Endodermal cell (in vitro differentiated cells): ENCODE measurements at regions not wholly inside any gene's neighbourhood (a gene's known extent, or its start where the extent isn't known, plus 50 kb on each side); places are given as distances from the start of the nearest gene placed in this dataset.

Source experiments
- DNase-seq: peaks from one replicate; pipeline ENCODE4 v3.0.0-alpha.2; 2017
- H3K27ac ChIP-seq: 2 replicates; pipeline ENCODE4 v1.5.1; 2013; ENCODE audit warnings: mild to moderate bottlenecking, low read depth, low read length, moderate library complexity
- H3K27me3 ChIP-seq: 2 replicates; pipeline ENCODE4 v1.6.1; 2013; ENCODE audit warnings: mild to moderate bottlenecking, low read length, moderate library complexity; ENCODE audit not compliant: insufficient read depth, control insufficient read depth, poor library complexity, severe bottlenecking
- H3K36me3 ChIP-seq: 2 replicates; pipeline ENCODE4 v1.7.0; 2013; ENCODE audit warnings: mild to moderate bottlenecking, low read length, moderate library complexity; ENCODE audit not compliant: control insufficient read depth, insufficient read depth
- H3K4me1 ChIP-seq: one replicate; pipeline ENCODE4 v1.7.0; 2013; ENCODE audit warnings: low read length; ENCODE audit not compliant: control insufficient read depth, insufficient read depth
- H3K4me3 ChIP-seq: 2 replicates; pipeline ENCODE4 v1.5.1; 2013; ENCODE audit warnings: mild to moderate bottlenecking, low read length, moderate library complexity
- H3K9ac ChIP-seq: 2 replicates; pipeline ENCODE4 v1.6.1; 2013; ENCODE audit warnings: mild to moderate bottlenecking, low read length, moderate library complexity; ENCODE audit not compliant: poor library complexity, severe bottlenecking; ENCODE audit errors: extremely low read depth
- H3K9me3 ChIP-seq: 2 replicates; pipeline ENCODE4 v1.6.1; 2013; ENCODE audit warnings: mild to moderate bottlenecking, low read length, moderate library complexity; ENCODE audit not compliant: control insufficient read depth
- H3K27ac Mint-ChIP-seq: 2 replicates; pipeline ENCODE4 v1.8.0; 2020; ENCODE audit warnings: mixed read lengths
- H3K27me3 Mint-ChIP-seq: 2 replicates; pipeline ENCODE4 v1.8.0; 2021; ENCODE audit warnings: mild to moderate bottlenecking, mixed read lengths; ENCODE audit not compliant: insufficient read depth
- H3K36me3 Mint-ChIP-seq: 2 replicates; pipeline ENCODE4 v1.8.0; 2020; ENCODE audit warnings: low read depth, mixed read lengths
- H3K4me1 Mint-ChIP-seq: 2 replicates; pipeline ENCODE4 v1.8.0; 2020; ENCODE audit warnings: mixed read lengths
- H3K4me3 Mint-ChIP-seq: 2 replicates; pipeline ENCODE4 v1.8.0; 2020; ENCODE audit warnings: mild to moderate bottlenecking, moderate library complexity, mixed read lengths
- H3K9me3 Mint-ChIP-seq: 2 replicates; pipeline ENCODE4 v1.8.0; 2020; ENCODE audit warnings: mild to moderate bottlenecking, mixed read lengths
- WGBS, 2 experiments: methylation state at CpG; one replicate each; pipeline versions ENCODE4 v1.1.5 to v1.1.7; 2013; ENCODE audit warnings: missing lambda C conversion rate in 2 of 2, mixed read lengths in 1 of 2; ENCODE audit not compliant: insufficient coverage in 1 of 2, insufficient read length in 1 of 2; 5-methylcytosine and 5-hydroxymethylcytosine counted together
- TF ChIP-seq, protein P1 (sequence below): fragments of 200-600 bp; sonication (generic); conservative IDR thresholded peaks from 2 replicates; pipeline ENCODE4 v1.5.0; 2021; ENCODE audit warnings: antibody characterized with exemption, mild to moderate bottlenecking

DNA sequence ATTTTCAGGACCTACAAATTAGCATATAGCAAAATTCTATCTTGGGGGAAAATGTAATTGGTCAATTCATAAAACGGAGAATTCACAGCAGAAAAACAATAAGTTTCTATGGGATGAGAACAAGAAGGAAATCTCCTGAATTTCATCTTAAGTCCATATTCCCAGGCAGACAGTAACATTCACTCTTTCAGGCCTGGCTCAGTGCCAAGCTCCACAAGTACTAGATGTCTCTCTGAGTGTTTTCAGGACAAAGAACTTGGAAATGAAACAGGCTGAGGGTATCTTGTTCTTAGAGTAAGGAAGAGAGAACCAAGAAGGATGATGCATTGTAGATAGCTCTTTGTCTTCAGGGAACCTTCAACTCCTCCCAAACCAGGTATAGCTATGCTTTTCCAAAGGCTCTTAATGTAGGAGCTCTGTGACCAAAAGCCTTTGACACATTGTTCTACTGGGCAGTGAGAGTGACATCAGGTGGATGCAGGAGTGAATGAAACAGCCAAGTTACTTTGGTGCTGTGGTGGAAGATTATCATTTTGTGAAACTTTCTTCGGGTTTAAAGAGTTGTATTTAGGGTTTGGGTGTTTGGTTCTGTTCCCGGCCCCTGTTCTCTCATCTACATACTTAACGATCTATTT lies 298.3 kb downstream of the GPATCH2 start:
- no peak for DNase-seq
- Histone ChIP-seq H3K27ac (no peak overlapping the region), H3K36me3 (no peaks in the 10 kb centered on the region), H3K4me3 (no peak overlapping the region), H3K9me3 (peaks cover 22% of the 10 kb centered on the region), H3K27me3 (peaks cover 16% of the 10 kb centered on the region), H3K4me1 (no peaks in the 10 kb centered on the region), H3K9ac (no peak overlapping the region)
- Mint-ChIP-seq H3K4me1 (peaks cover 4% of the 10 kb centered on the region), H3K27ac (no peak overlapping the region), H3K9me3 (peaks cover 23% of the 10 kb centered on the region), H3K36me3 (peaks cover 4% of the 10 kb centered on the region), H3K4me3 (no peak overlapping the region), H3K27me3 (peaks cover 5% of the 10 kb centered on the region)
- TF ChIP-seq, protein P1, sequence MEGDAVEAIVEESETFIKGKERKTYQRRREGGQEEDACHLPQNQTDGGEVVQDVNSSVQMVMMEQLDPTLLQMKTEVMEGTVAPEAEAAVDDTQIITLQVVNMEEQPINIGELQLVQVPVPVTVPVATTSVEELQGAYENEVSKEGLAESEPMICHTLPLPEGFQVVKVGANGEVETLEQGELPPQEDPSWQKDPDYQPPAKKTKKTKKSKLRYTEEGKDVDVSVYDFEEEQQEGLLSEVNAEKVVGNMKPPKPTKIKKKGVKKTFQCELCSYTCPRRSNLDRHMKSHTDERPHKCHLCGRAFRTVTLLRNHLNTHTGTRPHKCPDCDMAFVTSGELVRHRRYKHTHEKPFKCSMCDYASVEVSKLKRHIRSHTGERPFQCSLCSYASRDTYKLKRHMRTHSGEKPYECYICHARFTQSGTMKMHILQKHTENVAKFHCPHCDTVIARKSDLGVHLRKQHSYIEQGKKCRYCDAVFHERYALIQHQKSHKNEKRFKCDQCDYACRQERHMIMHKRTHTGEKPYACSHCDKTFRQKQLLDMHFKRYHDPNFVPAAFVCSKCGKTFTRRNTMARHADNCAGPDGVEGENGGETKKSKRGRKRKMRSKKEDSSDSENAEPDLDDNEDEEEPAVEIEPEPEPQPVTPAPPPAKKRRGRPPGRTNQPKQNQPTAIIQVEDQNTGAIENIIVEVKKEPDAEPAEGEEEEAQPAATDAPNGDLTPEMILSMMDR, result no peak
- 90 to 100% methylated on average over 2 to 4 of the region's 4 CpGs for WGBS, 2 experiments

DNA sequence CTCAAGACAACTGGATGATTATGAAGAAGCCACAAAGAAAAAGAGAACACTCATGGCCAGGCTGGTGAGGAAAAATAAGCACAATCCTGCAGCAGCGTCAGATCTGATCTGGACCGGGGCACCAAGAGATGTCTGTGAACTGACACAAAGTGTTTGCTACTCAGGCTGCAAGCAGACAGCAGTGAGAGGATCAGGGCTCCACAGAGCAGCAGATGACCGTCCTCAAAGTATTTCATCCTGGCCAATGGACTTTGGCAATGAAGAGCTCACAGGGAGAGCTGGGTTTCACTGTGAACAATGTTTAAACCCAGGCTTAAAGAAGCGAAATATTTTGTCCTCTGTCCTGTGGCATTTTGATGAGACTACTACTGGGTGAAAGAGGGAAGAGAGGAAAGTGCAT lies 299.2 kb downstream of the GPATCH2 start:
- Mint-ChIP-seq H3K27me3 (peaks cover 3% of the 10 kb centered on the region), H3K4me1 (peaks cover 4% of the 10 kb centered on the region), H3K36me3 (peaks cover 4% of the 10 kb centered on the region), H3K27ac (no peak overlapping the region), H3K9me3 (peaks cover 23% of the 10 kb centered on the region), H3K4me3 (no peak overlapping the region)
- Histone ChIP-seq H3K36me3 (no peaks in the 10 kb centered on the region), H3K9me3 (peaks cover 22% of the 10 kb centered on the region), H3K4me1 (no peaks in the 10 kb centered on the region), H3K27me3 (peaks cover 7% of the 10 kb centered on the region), H3K4me3 (no peak overlapping the region), H3K9ac (no peak overlapping the region), H3K27ac (no peak overlapping the region)
- WGBS, 2 experiments, result 87 to 93% methylated on average over 4 of the region's 4 CpGs
- TF ChIP-seq, protein P1, result no peak
- no peak for DNase-seq

DNA sequence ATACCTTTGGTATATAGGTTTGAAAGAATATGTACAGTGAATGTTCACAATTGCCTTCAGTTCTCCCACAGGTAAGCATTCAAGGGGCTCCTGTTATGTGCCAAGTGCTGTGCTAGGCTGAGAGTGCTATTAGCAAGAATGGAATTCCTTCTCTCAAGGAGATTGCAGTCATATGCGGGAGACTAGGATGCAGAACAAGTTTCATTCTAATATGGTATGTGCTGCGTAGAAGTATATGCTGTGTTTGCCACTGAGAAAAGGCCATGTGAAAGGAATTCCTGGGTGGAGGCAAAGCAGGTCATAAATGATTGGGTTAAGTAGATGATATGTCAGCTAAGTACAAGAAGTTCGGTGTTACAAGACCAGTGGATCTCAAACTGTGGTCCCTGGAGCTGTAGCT lies 303.0 kb downstream of the GPATCH2 start:
- TF ChIP-seq, protein P1, result no peak
- H3K36me3 Mint-ChIP-seq, result peaks cover 4% of the 10 kb centered on the region
- H3K9me3 ChIP-seq, result peaks cover 22% of the 10 kb centered on the region
- H3K36me3 ChIP-seq, result no peaks in the 10 kb centered on the region
- H3K4me3 Mint-ChIP-seq, result no peak overlapping the region
- H3K27me3 Mint-ChIP-seq, result peaks cover 6% of the 10 kb centered on the region
- no peaks in the 10 kb centered on the region for H3K27me3 ChIP-seq
- 89 to 93% methylated on average over 3 of the region's 3 CpGs for WGBS, 2 experiments
- no peak overlapping the region for H3K9ac ChIP-seq
- no peak overlapping the region for H3K27ac Mint-ChIP-seq
- no peak overlapping the region for H3K4me3 ChIP-seq
- DNase-seq, result no peak
- H3K4me1 ChIP-seq, result no peaks in the 10 kb centered on the region
- H3K9me3 Mint-ChIP-seq, result peaks cover 23% of the 10 kb centered on the region
- H3K27ac ChIP-seq, result no peak overlapping the region
- no peaks in the 10 kb centered on the region for H3K4me1 Mint-ChIP-seq
